Tibial artery (tissue), 4 donors: ENCODE measurements at regions not wholly inside any gene's neighbourhood (a gene's known extent, or its start where the extent isn't known, plus 50 kb on each side); places are given as distances from the start of the nearest gene placed in this dataset.

Experiments used
- DNase-seq, 2 donors: peaks; one replicate each; pipeline ENCODE4 v3.0.0-alpha.2; 2019
- H3K27ac ChIP-seq, 2 donors: fragments of 200-600 bp; sonication (generic) in 1 of 2; 1 replicate in 1 of 2; 2 replicates in 1 of 2; pipeline ENCODE4 v1.5.1; 2018 to 2019; ENCODE audit warnings: mild to moderate bottlenecking in 1 of 2
- H3K27me3 ChIP-seq, 2 donors: fragments of 200-600 bp; sonication (generic) in 1 of 2; one replicate each; pipeline versions ENCODE4 v1.5.1 to v1.6.0; 2016 to 2019
- H3K36me3 ChIP-seq, 3 donors: fragments of 200-600 bp; sonication (generic) in 2 of 3; one replicate each; pipeline ENCODE4 v1.5.1; 2016 to 2019; ENCODE audit warnings: mild to moderate bottlenecking in 2 of 3
- H3K4me1 ChIP-seq, 4 donors: fragments of 200-600 bp; sonication (generic) in 2 of 4; 1 replicate in 3 of 4; 2 replicates in 1 of 4; pipeline ENCODE4 v1.5.1; 2016 to 2019
- H3K4me3 ChIP-seq, 2 donors: fragments of 200-600 bp; sonication (generic) in 1 of 2; 1 replicate in 1 of 2; 2 replicates in 1 of 2; pipeline ENCODE4 v1.5.1; 2018 to 2019; ENCODE audit warnings: mild to moderate bottlenecking in 2 of 2
- H3K9me3 ChIP-seq, 3 donors: fragments of 200-600 bp; sonication (generic) in 1 of 3; one replicate each; pipeline ENCODE4 v1.5.1; 2016 to 2019
- CTCF ChIP-seq, 2 experiments: fragments of 200-600 bp in 1 of 2; fragments of 450-650 bp in 1 of 2; IDR thresholded peaks; one replicate each; pipeline ENCODE4 v1.5.1; 2017 to 2019; ENCODE audit warnings: antibody characterized with exemption in 2 of 2, mild to moderate bottlenecking in 1 of 2, moderate library complexity in 1 of 2
- intact Hi-C: fragments of 100-400 bp; cut with DNase I; formaldehyde crosslinking; loops from one replicate; pipeline ENCODE4 v1.15.0; 2023; ENCODE audit warnings: low total_unique reads

- intact Hi-C loops: no loop called here
- TF ChIP-seq CTCF (IDR thresholded peaks at IDR 0.05): no peak
- DNase-seq: no peak
- no peak overlapping the region for H3K27ac ChIP-seq
- H3K9me3 ChIP-seq: no peaks in the 10 kb centered on the region
- H3K27me3 ChIP-seq: no peaks in the 10 kb centered on the region
- H3K4me3 ChIP-seq: no peak overlapping the region
- no peaks in the 10 kb centered on the region for H3K4me1 ChIP-seq
- no peaks in the 10 kb centered on the region for H3K36me3 ChIP-seq
Observed at GRCh38 chrX:26007462-26007861, 130.7 kb upstream of the MAGEB18 start.

GRCh38 chrX:26008042-26008441 lies 130.1 kb upstream of the MAGEB18 start:
- Histone ChIP-seq H3K4me3 (no peak overlapping the region), H3K27ac (no peak overlapping the region), H3K36me3 (no peaks in the 10 kb centered on the region), H3K27me3 (no peaks in the 10 kb centered on the region), H3K4me1 (no peaks in the 10 kb centered on the region), H3K9me3 (no peaks in the 10 kb centered on the region)
- intact Hi-C loops: no loop called here
- DNase-seq: no peak
- TF ChIP-seq CTCF (IDR thresholded peaks at IDR 0.05): no peak

GRCh38 chrX:26008691-26009090 lies 129.5 kb upstream of the MAGEB18 start:
- Histone ChIP-seq H3K4me1 (no peaks in the 10 kb centered on the region), H3K36me3 (no peaks in the 10 kb centered on the region), H3K4me3 (no peak overlapping the region), H3K27ac (no peak overlapping the region), H3K9me3 (no peaks in the 10 kb centered on the region), H3K27me3 (no peaks in the 10 kb centered on the region)
- intact Hi-C loops: no loop called here
- no peak for DNase-seq
- no peak for TF ChIP-seq CTCF (IDR thresholded peaks at IDR 0.05)

GRCh38 chrX:26019386-26019785 lies 118.8 kb upstream of the MAGEB18 start:
- TF ChIP-seq CTCF (IDR thresholded peaks at IDR 0.05): no peak
- Histone ChIP-seq H3K4me3 (no peak overlapping the region), H3K4me1 (no peaks in the 10 kb centered on the region), H3K27me3 (no peaks in the 10 kb centered on the region), H3K27ac (no peak overlapping the region), H3K36me3 (no peaks in the 10 kb centered on the region), H3K9me3 (no peaks in the 10 kb centered on the region)
- intact Hi-C loops: no loop called here
- DNase-seq: no peak

- DNase-seq: no peak
- Histone ChIP-seq H3K27ac (no peak overlapping the region), H3K9me3 (no peaks in the 10 kb centered on the region), H3K4me1 (no peaks in the 10 kb centered on the region), H3K4me3 (no peak overlapping the region), H3K27me3 (no peaks in the 10 kb centered on the region), H3K36me3 (no peaks in the 10 kb centered on the region)
- TF ChIP-seq CTCF (IDR thresholded peaks at IDR 0.05): no peak
- intact Hi-C loops: no loop called here
Observed at GRCh38 chrX:26026179-26026578, 112.0 kb upstream of the MAGEB18 start.
